ENCODE measurements at regions not wholly inside any gene's neighbourhood (a gene's known extent, or its start where the extent isn't known, plus 50 kb on each side); places are given as distances from the start of the nearest gene placed in this dataset.

DNA sequence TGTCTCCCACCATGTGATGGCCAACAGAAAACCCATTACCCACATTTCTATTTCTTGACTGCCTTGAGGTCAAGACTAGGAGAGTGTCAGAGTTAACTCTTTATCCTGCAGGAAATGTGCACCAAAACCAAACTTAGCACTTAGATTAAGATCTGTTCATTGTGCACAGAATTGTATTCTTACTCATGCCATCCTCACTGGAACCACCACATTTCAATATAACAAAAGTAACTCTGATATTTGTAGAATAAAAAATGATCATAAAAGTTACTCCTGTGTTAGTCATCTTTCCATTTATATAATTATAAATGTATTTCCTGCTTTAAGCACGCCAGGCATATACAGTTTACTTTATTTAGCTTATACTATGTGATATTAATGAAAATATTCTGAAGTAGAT, 193.0 kb upstream of the DPYD start:
- TF ChIP-seq EZH2 (IDR thresholded peaks at IDR 0.05; ENCODE audit: insufficient read depth, poor library complexity, severe bottlenecking) (no peak), EZH2phosphoT487 (IDR thresholded peaks at IDR 0.05; ENCODE audit: insufficient read depth, low read depth) (no peak)
